Stimulated activated naive CD8-positive, alpha-beta T cell treated with anti-CD3 and anti-CD28 coated beads, Interleukin-15, Interleukin-2, amounts not matched to agents 100 U/mL and 50 U/mL, for 24 hours (primary cell): ENCODE measurements at regions not wholly inside any gene's neighbourhood (a gene's known extent, or its start where the extent isn't known, plus 50 kb on each side); places are given as distances from the start of the nearest gene placed in this dataset.
"Not testable (repeated sequence)": the region's sequence is repeated elsewhere in the genome, so short reads cannot be mapped to it uniquely, and the experiment has no call there.

ENCODE experiments used
- ATAC-seq: fragments of 150-1000 bp; cut with Tn5 transposase; one replicate; pipeline ENCODE4 v1.10.0; 2021
- DNase-seq: peaks from one replicate; pipeline ENCODE4 v3.0.0; 2021

GRCh38 chr9:41633726-41634125 is 444.6 kb upstream of the ZNG1F start:
- ATAC-seq, DNase-seq: not testable (repeated sequence)

DNA sequence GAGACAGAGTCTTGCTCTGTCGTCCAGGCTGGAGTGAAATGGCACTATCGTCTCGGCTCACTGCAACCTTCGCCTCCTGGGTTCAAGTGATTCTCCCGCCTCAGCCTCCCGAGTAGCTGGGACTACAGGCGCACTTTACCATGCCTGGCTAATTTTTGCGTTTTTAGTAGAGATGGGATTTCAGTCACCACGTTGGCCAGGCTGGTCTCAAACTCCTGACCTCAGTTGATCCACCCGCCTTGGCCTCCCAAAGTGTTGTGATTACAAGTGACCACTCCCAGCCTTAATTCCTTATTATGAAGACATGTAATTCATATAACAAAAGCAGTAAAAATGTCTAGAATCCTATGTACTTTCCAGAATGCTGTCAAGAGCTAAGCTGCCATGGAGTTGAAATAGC is 434.5 kb upstream of the ZNG1F start:
- not testable (repeated sequence) for ATAC-seq, DNase-seq

DNA sequence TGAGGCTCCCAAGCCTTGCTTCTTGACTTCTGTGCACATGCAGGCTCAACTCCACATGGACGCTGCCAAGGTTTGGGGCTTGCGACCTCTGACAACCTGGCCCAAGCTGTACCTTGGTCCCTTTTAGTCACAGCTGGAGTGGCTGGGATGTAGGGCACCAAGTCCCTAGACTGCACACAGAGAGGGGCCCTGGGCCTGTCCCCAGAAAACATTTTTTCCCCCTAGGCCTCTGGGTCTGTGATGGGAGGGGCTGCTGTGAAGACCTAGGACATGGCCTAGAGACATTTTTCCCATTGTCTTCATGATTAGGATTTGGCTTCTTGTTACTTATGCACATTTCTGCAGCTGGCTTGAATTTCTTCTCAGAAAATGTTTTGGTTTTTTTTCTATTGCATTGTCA is 430.1 kb upstream of the ZNG1F start:
- DNase-seq, ATAC-seq: not testable (repeated sequence)

DNA sequence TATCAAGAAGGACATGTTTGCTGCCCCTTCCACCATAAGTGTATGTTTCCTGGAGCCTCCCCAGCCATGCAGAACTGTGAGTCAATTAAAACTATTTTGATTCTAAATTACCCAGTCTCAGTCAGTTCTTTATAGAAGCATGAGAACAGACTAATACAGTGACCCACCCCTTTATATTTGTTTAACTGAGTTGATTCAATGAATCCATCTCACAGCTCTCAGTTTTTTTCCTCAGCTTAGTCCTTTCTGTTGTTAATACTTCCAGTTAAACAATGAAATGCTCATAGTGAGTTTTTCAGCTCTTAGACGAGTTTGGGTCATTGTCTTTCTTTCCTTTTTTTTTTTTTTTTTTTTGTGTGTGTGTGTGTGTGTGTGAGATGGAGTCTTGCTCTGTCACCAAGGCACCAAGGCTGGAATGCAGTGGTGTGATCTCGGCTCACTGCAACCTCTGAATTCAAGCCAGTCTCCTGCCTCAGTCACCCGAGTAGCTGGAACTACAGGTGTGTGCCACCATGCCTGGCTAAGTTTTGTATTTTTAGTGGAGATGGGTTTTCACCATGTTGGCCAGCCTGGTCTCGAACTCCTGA is 417.9 kb upstream of the ZNG1F start:
- not testable (repeated sequence) for ATAC-seq, DNase-seq

GRCh38 chr9:41565572-41565971 is 376.5 kb upstream of the ZNG1F start:
- not testable (repeated sequence) for ATAC-seq, DNase-seq
